ENCODE measurements at regions not wholly inside any gene's neighbourhood (a gene's known extent, or its start where the extent isn't known, plus 50 kb on each side); places are given as distances from the start of the nearest gene placed in this dataset.
"Not testable (repeated sequence)": the region's sequence is repeated elsewhere in the genome, so short reads cannot be mapped to it uniquely, and the experiment has no call there.

- no peak for FAIRE-seq
These were observed 308.2 kb downstream of the PPP1R3A start for GRCh38 chr7:113610572-113610971.

DNA sequence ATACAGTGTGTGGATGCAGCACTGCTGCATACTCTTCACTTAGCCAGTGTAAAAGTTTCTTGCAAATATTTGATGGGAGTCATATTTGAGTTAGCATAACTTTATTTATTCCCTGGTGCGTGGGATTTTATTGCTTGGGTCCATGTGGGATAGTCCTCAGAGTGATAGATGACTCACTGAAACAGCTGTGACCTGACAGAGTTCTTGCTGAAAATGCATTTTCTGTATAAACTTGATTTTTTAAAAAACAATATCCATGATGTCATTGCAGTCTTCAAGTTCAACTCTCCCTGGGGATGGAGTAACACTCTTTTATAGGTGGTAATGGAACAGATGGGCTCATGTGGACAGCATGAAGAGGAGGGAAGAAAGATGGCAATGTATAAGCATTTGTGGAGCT lies 310.0 kb downstream of the PPP1R3A start:
- no peak for DNase-seq (ENCODE audit: insufficient read length, low spot score)
- no peak for FAIRE-seq

More at GRCh38 chr7:113610572-113610971, 308.2 kb downstream of the PPP1R3A start:
- DNase-seq (ENCODE audit: insufficient read length, low spot score): no peak

DNA sequence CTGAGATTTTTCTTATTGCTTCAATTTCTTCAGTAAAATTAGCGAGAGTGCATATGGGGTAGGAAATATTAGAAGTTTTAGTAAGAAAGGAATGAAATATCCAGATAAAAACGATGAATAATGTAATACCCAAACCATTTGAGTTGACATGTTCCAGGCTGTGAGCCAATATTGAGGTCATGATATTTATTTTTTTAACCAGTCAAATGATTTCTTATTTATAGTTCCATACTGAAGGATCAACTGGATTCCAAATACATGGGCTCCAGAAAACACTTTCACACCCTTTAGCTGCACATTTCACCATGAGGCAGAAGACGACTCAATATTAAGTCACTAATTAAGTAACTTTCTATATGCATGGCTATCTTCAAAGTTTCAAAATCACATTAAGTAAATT lies 312.5 kb downstream of the PPP1R3A start:
- DNase-seq (ENCODE audit: insufficient read length, low spot score) (no peak), FAIRE-seq (no peak)

DNA sequence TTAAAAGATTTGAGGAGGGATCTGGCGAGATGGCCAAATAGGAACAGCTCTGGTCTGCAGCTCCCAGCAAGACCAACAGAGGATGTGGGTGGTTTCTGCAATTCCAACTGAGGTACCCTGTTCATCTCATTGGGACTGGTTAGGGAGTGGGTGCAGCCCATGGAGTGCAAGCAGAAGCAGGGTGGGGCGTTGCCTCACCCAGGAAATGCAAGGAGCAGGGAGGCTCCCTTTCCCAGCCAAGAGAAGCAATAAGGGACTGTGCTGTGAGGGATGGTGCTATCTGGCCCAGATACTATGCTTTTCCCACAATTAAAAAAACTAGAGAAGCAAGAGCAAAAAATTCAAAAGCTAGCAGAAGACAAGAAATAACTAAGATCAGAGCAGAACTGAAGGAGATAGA lies 318.4 kb downstream of the PPP1R3A start:
- FAIRE-seq; DNase-seq (ENCODE audit: insufficient read length, low spot score): not testable (repeated sequence)

DNA sequence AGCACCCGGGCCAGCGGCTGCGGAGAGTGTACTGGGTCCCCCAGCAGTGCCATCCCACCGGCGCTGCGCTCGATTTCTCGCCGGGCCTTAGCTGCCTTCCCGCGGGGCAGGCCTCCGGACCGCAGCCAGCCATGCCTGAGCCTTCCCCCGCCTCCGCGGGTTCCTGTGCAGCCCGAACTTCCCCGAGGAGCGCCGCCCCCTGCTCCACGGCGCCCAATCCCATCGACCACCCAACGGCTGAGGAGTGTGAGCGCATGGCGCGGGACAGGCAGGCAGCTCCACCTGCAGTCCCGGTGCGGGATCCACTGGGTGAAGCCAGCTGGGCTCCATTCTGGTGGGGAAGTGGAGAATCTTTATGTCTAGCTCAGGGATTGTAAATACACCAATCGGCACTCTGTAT lies 325.4 kb downstream of the PPP1R3A start:
- FAIRE-seq; DNase-seq (ENCODE audit: insufficient read length, low spot score): not testable (repeated sequence)

- FAIRE-seq; DNase-seq (ENCODE audit: insufficient read length, low spot score): not testable (repeated sequence)
These were observed 325.9 kb downstream of the PPP1R3A start for GRCh38 chr7:113592924-113593323.

DNA sequence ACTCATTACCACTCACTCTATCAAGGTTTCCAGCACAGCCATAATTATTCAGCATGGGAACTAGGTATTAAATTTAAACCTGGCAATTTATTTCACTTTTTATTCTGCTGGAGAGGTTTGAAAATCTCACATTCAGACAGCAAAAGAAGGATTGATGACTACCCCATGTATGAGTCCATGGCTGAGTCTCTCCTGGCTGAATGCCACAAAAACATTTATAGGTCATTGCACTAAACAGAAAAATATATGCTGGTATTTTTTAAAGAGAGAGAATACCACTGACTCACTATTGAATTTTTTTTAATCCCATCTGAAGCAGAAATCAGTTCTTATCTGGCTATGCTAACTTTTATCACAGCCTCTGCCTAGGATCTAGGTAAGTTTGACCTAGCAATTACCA lies 336.3 kb downstream of the PPP1R3A start:
- no peak for DNase-seq (ENCODE audit: insufficient read length, low spot score)
- no peak for FAIRE-seq

DNA sequence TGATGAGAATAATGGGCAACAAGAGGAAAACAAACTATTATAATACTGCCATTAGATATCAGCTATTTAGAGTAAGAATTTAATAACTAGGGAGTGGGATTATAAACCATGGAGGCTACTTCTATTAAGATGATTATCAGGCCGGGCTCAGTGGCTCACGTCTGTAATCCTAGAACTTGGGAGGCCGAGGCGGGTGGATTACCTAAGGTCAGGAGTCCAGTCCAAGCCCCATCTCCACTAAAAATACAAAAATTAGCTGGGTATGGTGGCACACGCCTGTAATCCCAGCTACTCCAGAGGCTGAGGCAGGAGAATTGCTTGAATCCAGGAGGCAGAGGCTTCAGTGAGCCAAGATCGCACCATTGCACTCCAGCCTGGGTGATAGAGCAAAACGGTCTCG lies 355.6 kb downstream of the PPP1R3A start:
- DNase-seq (ENCODE audit: insufficient read length, low spot score); FAIRE-seq: not testable (repeated sequence)

DNA sequence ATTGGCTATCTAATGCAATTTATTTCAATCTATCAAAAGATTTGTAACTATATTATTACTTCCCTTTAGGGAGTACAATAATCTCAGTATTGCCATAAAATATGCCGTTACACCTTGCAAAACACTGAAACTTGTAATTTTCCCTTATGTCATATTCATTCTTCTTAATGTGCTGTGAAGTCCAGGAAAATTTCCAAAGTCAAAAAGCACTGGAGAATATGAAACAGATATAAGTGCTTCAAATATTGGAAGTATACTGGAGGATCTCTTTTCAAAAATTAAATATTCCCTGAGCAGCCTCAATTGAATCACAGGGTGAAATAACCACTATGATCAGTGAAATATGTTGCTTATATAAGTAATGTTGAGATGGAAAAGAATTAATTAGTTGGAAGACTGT lies 356.0 kb downstream of the PPP1R3A start:
- FAIRE-seq (no peak), DNase-seq (ENCODE audit: insufficient read length, low spot score) (no peak)

DNA sequence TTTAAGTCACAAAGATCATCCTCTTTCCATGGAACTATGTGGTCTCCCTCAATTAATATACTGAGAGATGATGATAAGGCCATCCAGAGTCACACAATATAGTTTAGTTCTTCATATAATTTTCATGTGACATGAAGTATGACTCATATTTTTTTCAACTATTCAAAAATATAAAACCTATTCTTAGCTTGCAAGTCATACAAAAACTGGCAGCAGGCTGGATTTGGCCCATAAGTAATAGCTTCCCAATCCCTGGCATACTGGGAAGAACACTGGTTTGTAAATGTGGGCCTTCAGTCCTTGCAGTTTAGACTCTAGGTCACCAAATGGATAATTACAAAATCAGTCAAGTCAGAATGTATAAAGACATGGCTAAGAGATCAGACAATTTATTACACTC lies 356.6 kb downstream of the PPP1R3A start:
- FAIRE-seq: no peak
- no peak for DNase-seq (ENCODE audit: insufficient read length, low spot score)

DNA sequence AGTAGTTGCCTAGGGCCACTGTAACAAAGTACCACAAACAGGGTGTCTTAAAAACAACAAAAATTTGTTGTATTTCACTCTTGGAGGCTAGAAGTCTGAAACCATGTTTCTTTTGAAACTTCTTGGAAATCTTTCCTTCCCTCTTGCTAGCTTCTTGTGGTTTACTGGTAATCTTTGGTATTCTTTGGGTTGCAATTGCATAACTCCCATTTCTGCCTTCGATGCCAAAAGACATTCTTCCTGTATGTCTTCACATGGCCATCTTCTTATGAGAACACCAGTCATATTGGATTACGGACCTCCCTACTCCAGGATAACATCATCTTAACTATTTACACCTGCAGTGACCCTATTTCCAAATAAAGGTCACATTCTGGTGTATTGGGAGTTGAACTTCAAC lies 357.4 kb downstream of the PPP1R3A start:
- FAIRE-seq: no peak
- DNase-seq (ENCODE audit: insufficient read length, low spot score): no peak

DNA sequence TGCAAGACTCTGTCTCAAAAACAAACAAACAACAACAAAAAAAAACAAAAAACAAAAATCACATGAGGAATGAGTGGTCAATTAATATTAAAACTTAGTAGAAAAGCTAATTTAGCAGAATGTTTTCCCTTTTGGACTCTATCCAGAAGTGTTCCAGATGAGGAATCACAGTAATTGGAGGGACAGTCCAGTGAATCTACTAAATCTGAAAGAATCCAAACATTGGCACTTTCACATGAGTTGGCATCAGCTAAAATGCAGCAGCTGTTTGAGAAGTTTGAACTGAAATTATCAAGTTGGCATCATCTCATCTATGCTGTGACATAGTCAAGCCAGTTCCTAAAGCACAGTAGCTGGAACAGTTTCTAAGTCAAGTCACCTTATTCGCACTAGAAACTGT lies 367.8 kb downstream of the PPP1R3A start:
- FAIRE-seq: no peak

GRCh38 chr7:113548561-113548960 lies 370.2 kb downstream of the PPP1R3A start:
- no peak for FAIRE-seq
- no peak for DNase-seq (ENCODE audit: insufficient read length, low spot score)

More for the DNA sequence above, 367.8 kb downstream of the PPP1R3A start:
- no peak for DNase-seq (ENCODE audit: insufficient read length, low spot score)

DNA sequence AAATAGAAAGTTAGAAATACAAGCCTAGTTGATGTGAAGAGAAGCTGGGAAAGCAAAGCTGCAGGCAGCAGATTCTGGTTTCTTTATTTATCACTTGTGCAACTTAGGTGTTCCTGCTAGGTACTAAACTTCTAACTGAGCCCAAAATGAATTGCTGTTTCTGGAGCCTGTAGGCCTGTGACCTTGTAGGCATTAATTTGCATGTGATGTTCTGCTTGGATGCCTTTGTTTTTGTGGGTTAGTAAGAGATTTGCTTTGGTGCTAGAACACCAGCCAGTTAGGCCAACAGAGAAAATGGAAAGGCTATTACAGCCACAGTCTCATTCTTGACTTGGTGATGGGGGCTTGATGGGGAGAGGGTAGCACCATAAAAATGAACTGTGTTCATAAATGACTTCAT lies 370.7 kb downstream of the PPP1R3A start:
- DNase-seq (ENCODE audit: insufficient read length, low spot score) (no peak), FAIRE-seq (no peak)

DNA sequence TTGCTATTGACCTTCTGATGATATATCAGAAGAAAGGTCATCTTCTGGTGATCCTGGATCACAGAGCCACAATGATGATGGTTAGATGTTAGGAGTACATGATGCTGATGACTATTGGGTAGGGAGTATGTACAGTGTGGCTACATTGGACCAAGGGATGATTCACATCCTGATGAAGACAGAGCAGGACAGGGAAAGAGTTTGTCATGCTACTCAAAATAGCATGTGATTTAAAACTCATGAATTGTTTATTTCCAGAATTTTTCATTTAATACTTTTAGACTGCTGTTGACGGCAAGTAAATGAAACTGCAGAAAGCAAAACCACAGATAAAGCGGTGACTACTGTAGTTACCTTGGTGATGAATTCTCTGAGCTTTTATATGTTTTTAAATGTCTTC lies 397.3 kb downstream of the PPP1R3A start:
- DNase-seq (ENCODE audit: insufficient read length, low spot score): no peak
- no peak for FAIRE-seq

DNA sequence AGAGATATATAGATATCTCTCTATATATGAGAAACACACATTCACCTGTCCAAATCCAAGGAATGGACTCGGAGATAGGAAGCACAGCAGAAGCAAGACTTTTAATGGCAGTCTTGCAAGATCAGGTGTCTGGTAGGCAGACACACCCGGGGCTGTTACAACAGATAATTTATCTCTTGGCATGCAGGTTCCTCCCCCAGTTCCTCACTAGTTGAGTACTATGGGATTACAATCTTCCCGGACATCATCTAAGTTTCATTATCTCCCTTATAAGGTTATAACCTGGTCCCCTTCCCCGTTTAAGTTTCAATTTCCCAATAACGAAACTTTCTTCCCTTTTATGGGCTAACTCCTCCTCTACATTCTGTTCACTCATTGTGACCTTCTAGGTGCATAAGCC lies 399.3 kb downstream of the PPP1R3A start:
- no peak for DNase-seq (ENCODE audit: insufficient read length, low spot score)
- no peak for FAIRE-seq

GRCh38 chr7:113504691-113505090 lies 386.3 kb upstream of the SMIM30 start:
- no peak for FAIRE-seq
- no peak for DNase-seq (ENCODE audit: insufficient read length, low spot score)

DNA sequence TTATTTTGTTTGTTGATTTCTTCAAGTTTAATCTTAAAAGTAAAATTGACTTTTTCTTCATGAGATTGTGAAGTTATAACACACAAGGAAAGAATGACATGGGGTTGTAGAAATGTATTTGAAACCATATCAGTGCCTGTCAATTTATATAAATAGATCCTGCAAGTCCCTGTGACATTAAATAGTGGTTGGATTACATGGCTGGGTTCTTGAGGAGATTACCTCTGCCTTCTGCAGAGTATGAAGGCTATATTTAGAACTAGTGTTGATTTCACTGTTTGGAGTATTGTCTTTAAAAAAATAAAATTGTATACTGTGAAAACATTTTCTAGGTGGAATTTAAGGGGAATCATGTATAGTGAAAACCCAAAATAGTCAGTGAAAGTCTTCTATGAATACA lies 385.8 kb upstream of the SMIM30 start:
- no peak for DNase-seq (ENCODE audit: insufficient read length, low spot score)
- FAIRE-seq: no peak

- FAIRE-seq: not testable (repeated sequence)
These were observed 378.2 kb upstream of the SMIM30 start for GRCh38 chr7:113496586-113496985.

GRCh38 chr7:113494797-113495566 lies 376.6 kb upstream of the SMIM30 start:
- DNase-seq (ENCODE audit: insufficient read length, low spot score); FAIRE-seq: not testable (repeated sequence)

More at GRCh38 chr7:113496586-113496985, 378.2 kb upstream of the SMIM30 start:
- not testable (repeated sequence) for DNase-seq (ENCODE audit: insufficient read length, low spot score)

GRCh38 chr7:113491305-113491704 lies 373.0 kb upstream of the SMIM30 start:
- no peak for DNase-seq (ENCODE audit: insufficient read length, low spot score)
- FAIRE-seq: no peak

- DNase-seq (ENCODE audit: insufficient read length, low spot score): no peak
- no peak for FAIRE-seq
These were observed 369.8 kb upstream of the SMIM30 start for GRCh38 chr7:113487925-113488731.

All from HTR-8/SVneo (cell line).